ENCODE measurements at regions not wholly inside any gene's neighbourhood (a gene's known extent, or its start where the extent isn't known, plus 50 kb on each side); places are given as distances from the start of the nearest gene placed in this dataset.

DNA sequence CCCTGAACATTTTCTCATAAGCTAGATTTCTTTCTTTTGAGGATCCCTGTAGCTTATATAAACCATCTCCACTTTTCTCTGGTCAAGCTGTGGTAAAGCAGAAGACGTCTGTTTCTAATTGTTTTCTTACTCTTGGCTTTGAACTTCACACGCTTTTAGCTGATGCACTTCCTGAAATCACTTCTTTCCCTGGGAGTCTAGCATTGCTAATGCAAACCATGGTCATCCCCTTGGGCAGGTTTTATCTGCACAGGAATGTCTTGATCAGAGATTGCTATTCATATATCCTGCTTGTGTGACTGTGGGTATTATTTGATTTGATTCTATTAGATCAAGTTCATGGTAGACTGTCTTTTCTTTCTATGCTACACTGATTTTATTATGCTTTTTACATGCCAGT lies 199.2 kb upstream of the POU2AF2 start:
- Histone ChIP-seq H3K9me3 (ENCODE audit: control insufficient read depth in 4 of 4, insufficient read depth in 3 of 4, low read length in 3 of 4) (peaks cover 0 to 3% (median 0%) of the 10 kb centered on the region in 4 donors), H3K4me3 (no peak overlapping the region), H3K27me3 (ENCODE audit: control insufficient read depth in 3 of 3, insufficient read depth in 3 of 3, low read length in 2 of 3) (no peaks in the 10 kb centered on the region), H3K9ac (ENCODE audit: insufficient read depth in 1 of 2, low read length in 2 of 2) (no peak overlapping the region), H3K36me3 (ENCODE audit: control insufficient read depth in 4 of 4, insufficient read depth in 4 of 4, low read length in 4 of 4) (no peaks in the 10 kb centered on the region), H3K27ac (ENCODE audit: low read depth in 1 of 2, low read length in 1 of 2) (no peak overlapping the region), H3K4me1 (ENCODE audit: control insufficient read depth in 5 of 5, insufficient read depth in 5 of 5, low read length in 5 of 5) (peaks cover 0 to 8% (median 0%) of the 10 kb centered on the region in 5 donors)
- DNase-seq (no peak), ATAC-seq (ENCODE audit: insufficient read depth, low FRiP score) (no peak)
- WGBS, 2 donors: 38 to 56% methylated on average over 2 of the region's 2 CpGs
- no peak for TF ChIP-seq CTCF (IDR thresholded peaks at IDR 0.05; ENCODE audit: control extremely low read depth, extremely low read depth)

- Histone ChIP-seq H3K9me3 (ENCODE audit: control insufficient read depth in 4 of 4, insufficient read depth in 3 of 4, low read length in 3 of 4) (peaks cover 0 to 3% (median 0%) of the 10 kb centered on the region in 4 donors), H3K4me3 (no peak overlapping the region), H3K4me1 (ENCODE audit: control insufficient read depth in 5 of 5, insufficient read depth in 5 of 5, low read length in 5 of 5) (peaks cover 0 to 8% (median 0%) of the 10 kb centered on the region in 5 donors), H3K36me3 (ENCODE audit: control insufficient read depth in 4 of 4, insufficient read depth in 4 of 4, low read length in 4 of 4) (no peaks in the 10 kb centered on the region), H3K9ac (ENCODE audit: insufficient read depth in 1 of 2, low read length in 2 of 2) (no peak overlapping the region), H3K27ac (ENCODE audit: low read depth in 1 of 2, low read length in 1 of 2) (no peak overlapping the region), H3K27me3 (ENCODE audit: control insufficient read depth in 3 of 3, insufficient read depth in 3 of 3, low read length in 2 of 3) (no peaks in the 10 kb centered on the region)
- no peak for TF ChIP-seq CTCF (IDR thresholded peaks at IDR 0.05; ENCODE audit: control extremely low read depth, extremely low read depth)
- 95 to 97% methylated on average over 1 of the region's 1 CpG for WGBS, 2 donors
- DNase-seq: peak in 2 of 3 donors; percentile 15 to 34
- ATAC-seq (ENCODE audit: insufficient read depth, low FRiP score): no peak
Measured at GRCh38 chr11:111045874-111046273, 199.7 kb upstream of the POU2AF2 start.

DNA sequence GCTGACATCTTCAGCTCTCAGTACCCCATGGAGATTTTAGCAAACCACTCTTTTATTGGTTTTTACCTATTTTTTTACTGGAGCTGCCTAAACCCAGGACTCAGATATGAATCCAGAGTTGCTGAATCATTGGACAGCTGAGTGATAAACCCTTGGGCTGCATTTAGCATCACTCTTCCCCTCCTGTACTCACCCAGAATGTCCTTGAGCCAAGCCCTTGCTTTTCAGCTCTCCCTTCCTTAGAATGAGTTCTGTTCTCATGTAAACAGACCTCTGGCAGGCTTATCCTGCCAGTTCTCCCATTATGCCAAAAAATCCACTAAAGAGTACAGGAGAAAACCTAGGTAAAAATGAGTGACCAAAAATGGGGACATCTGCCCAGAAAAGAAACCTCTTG lies 200.1 kb upstream of the POU2AF2 start:
- Histone ChIP-seq H3K27me3 (ENCODE audit: control insufficient read depth in 3 of 3, insufficient read depth in 3 of 3, low read length in 2 of 3) (no peaks in the 10 kb centered on the region), H3K27ac (ENCODE audit: low read depth in 1 of 2, low read length in 1 of 2) (no peak overlapping the region), H3K36me3 (ENCODE audit: control insufficient read depth in 4 of 4, insufficient read depth in 4 of 4, low read length in 4 of 4) (no peaks in the 10 kb centered on the region), H3K9ac (ENCODE audit: insufficient read depth in 1 of 2, low read length in 2 of 2) (no peak overlapping the region), H3K4me3 (no peak overlapping the region), H3K9me3 (ENCODE audit: control insufficient read depth in 4 of 4, insufficient read depth in 3 of 4, low read length in 3 of 4) (peaks cover 0 to 3% (median 0%) of the 10 kb centered on the region in 4 donors), H3K4me1 (ENCODE audit: control insufficient read depth in 5 of 5, insufficient read depth in 5 of 5, low read length in 5 of 5) (peaks cover 0 to 8% (median 0%) of the 10 kb centered on the region in 5 donors)
- ATAC-seq (ENCODE audit: insufficient read depth, low FRiP score) (no peak), DNase-seq (peak in 1 of 3 donors; percentile 25)
- no peak for TF ChIP-seq CTCF (IDR thresholded peaks at IDR 0.05; ENCODE audit: control extremely low read depth, extremely low read depth)

- H3K9ac ChIP-seq (ENCODE audit: insufficient read depth in 1 of 2, low read length in 2 of 2): no peak overlapping the region
- peaks cover 0 to 3% (median 0%) of the 10 kb centered on the region in 4 donors for H3K9me3 ChIP-seq (ENCODE audit: control insufficient read depth in 4 of 4, insufficient read depth in 3 of 4, low read length in 3 of 4)
- H3K36me3 ChIP-seq (ENCODE audit: control insufficient read depth in 4 of 4, insufficient read depth in 4 of 4, low read length in 4 of 4): no peaks in the 10 kb centered on the region
- H3K27ac ChIP-seq (ENCODE audit: low read depth in 1 of 2, low read length in 1 of 2): no peak overlapping the region
- ATAC-seq (ENCODE audit: insufficient read depth, low FRiP score) (no peak), DNase-seq (no peak)
- 69 to 70% methylated on average over 6 of the region's 6 CpGs for WGBS, 2 donors
- H3K27me3 ChIP-seq (ENCODE audit: control insufficient read depth in 3 of 3, insufficient read depth in 3 of 3, low read length in 2 of 3): no peaks in the 10 kb centered on the region
- peaks cover 0 to 8% (median 0%) of the 10 kb centered on the region in 5 donors for H3K4me1 ChIP-seq (ENCODE audit: control insufficient read depth in 5 of 5, insufficient read depth in 5 of 5, low read length in 5 of 5)
- TF ChIP-seq CTCF (IDR thresholded peaks at IDR 0.05; ENCODE audit: control extremely low read depth, extremely low read depth): no peak
- H3K4me3 ChIP-seq: no peak overlapping the region
Measured at GRCh38 chr11:111044751-111045406, 200.6 kb upstream of the POU2AF2 start.
